GM19455 (cell line): ENCODE measurements at regions not wholly inside any gene's neighbourhood (a gene's known extent, or its start where the extent isn't known, plus 50 kb on each side); places are given as distances from the start of the nearest gene placed in this dataset.
"Not testable (repeated sequence)": the region's sequence is repeated elsewhere in the genome, so short reads cannot be mapped to it uniquely, and the experiment has no call there.

Experiments used
- ATAC-seq: cut with Tn5 transposase; IDR thresholded peaks from one replicate; pipeline ENCODE4 v1.9.1; 2021; ENCODE audit not compliant: unreplicated experiment

GRCh38 chr10:55183993-55184392 lies 383.0 kb upstream of the PCDH15 start:
- no peak for ATAC-seq

- ATAC-seq, result no peak
Observed at GRCh38 chr10:55180357-55180756, 379.3 kb upstream of the PCDH15 start.

- no peak for ATAC-seq
Observed at GRCh38 chr10:55174419-55174818, 373.4 kb upstream of the PCDH15 start.

GRCh38 chr10:55169493-55169892 lies 368.5 kb upstream of the PCDH15 start:
- no peak for ATAC-seq

- no peak for ATAC-seq
Observed at GRCh38 chr10:55168343-55168742, 367.3 kb upstream of the PCDH15 start.

- ATAC-seq, result no peak
Observed at GRCh38 chr10:55163388-55163979, 362.5 kb upstream of the PCDH15 start.

- not testable (repeated sequence) for ATAC-seq
Observed at GRCh38 chr10:55162321-55162720, 361.3 kb upstream of the PCDH15 start.

- ATAC-seq, result no peak
Observed at GRCh38 chr10:55160655-55161283, 359.7 kb upstream of the PCDH15 start.

GRCh38 chr10:55158633-55159032 lies 357.6 kb upstream of the PCDH15 start:
- no peak for ATAC-seq

- no peak for ATAC-seq
Observed at GRCh38 chr10:55146032-55146431, 345.0 kb upstream of the PCDH15 start.

- no peak for ATAC-seq
Observed at GRCh38 chr10:55144001-55144400, 343.0 kb upstream of the PCDH15 start.

- no peak for ATAC-seq
Observed at GRCh38 chr10:55141892-55142291, 340.9 kb upstream of the PCDH15 start.

GRCh38 chr10:55137063-55137462 lies 336.0 kb upstream of the PCDH15 start:
- no peak for ATAC-seq

GRCh38 chr10:55104738-55105137 lies 303.7 kb upstream of the PCDH15 start:
- ATAC-seq, result no peak

- ATAC-seq, result no peak
Observed at GRCh38 chr10:55098452-55098851, 297.4 kb upstream of the PCDH15 start.

GRCh38 chr10:55091691-55092328 lies 290.8 kb upstream of the PCDH15 start:
- no peak for ATAC-seq

- ATAC-seq, result no peak
Observed at GRCh38 chr10:55078121-55078520, 277.1 kb upstream of the PCDH15 start.

- no peak for ATAC-seq
Observed at GRCh38 chr10:55065185-55065584, 264.2 kb upstream of the PCDH15 start.

GRCh38 chr10:55063811-55064210 lies 262.8 kb upstream of the PCDH15 start:
- ATAC-seq, result no peak

GRCh38 chr10:55062349-55062748 lies 261.3 kb upstream of the PCDH15 start:
- ATAC-seq, result no peak

GRCh38 chr10:55058800-55059199 lies 257.8 kb upstream of the PCDH15 start:
- ATAC-seq, result no peak

- ATAC-seq, result no peak
Observed at GRCh38 chr10:55051515-55051914, 250.5 kb upstream of the PCDH15 start.
